Effector CD8-positive, alpha-beta T cell (primary cell): ENCODE measurements at regions not wholly inside any gene's neighbourhood (a gene's known extent, or its start where the extent isn't known, plus 50 kb on each side); places are given as distances from the start of the nearest gene placed in this dataset.

Experiments used
- DNase-seq: peaks from one replicate; lab custom pipeline; 2025; lab: John Stamatoyannopoulos, UW

GRCh38 chr2:239589270-239589825, 188.5 kb upstream of the HDAC4 start:
- no peak for DNase-seq

GRCh38 chr2:239588451-239589269, 187.8 kb upstream of the HDAC4 start:
- DNase-seq = no peak

- no peak for DNase-seq
Measured at GRCh38 chr2:239587841-239588240, 187.0 kb upstream of the HDAC4 start.

GRCh38 chr2:239587311-239587731, 186.5 kb upstream of the HDAC4 start:
- DNase-seq = no peak

- no peak for DNase-seq
Measured at GRCh38 chr2:239586651-239587310, 186.0 kb upstream of the HDAC4 start.

GRCh38 chr2:239585422-239585821, 184.6 kb upstream of the HDAC4 start:
- DNase-seq = no peak

GRCh38 chr2:239584986-239585385, 184.2 kb upstream of the HDAC4 start:
- DNase-seq = no peak

GRCh38 chr2:239583879-239584859, 183.3 kb upstream of the HDAC4 start:
- DNase-seq = no peak

- no peak for DNase-seq
Measured at GRCh38 chr2:239583171-239583878, 182.5 kb upstream of the HDAC4 start.

GRCh38 chr2:239582476-239582875, 181.7 kb upstream of the HDAC4 start:
- no peak for DNase-seq

GRCh38 chr2:239581352-239581901, 180.6 kb upstream of the HDAC4 start:
- no peak for DNase-seq

GRCh38 chr2:239580199-239580527, 179.3 kb upstream of the HDAC4 start:
- DNase-seq = no peak

- no peak for DNase-seq
Measured at GRCh38 chr2:239579524-239580198, 178.8 kb upstream of the HDAC4 start.

- no peak for DNase-seq
Measured at GRCh38 chr2:239579081-239579480, 178.3 kb upstream of the HDAC4 start.

GRCh38 chr2:239578381-239578780, 177.6 kb upstream of the HDAC4 start:
- no peak for DNase-seq

GRCh38 chr2:239577935-239578334, 177.1 kb upstream of the HDAC4 start:
- no peak for DNase-seq

GRCh38 chr2:239576784-239577685, 176.2 kb upstream of the HDAC4 start:
- DNase-seq = no peak

GRCh38 chr2:239575931-239576445, 175.2 kb upstream of the HDAC4 start:
- no peak for DNase-seq
